ENCODE measurements at regions not wholly inside any gene's neighbourhood (a gene's known extent, or its start where the extent isn't known, plus 50 kb on each side); places are given as distances from the start of the nearest gene placed in this dataset.
"Not testable (repeated sequence)": the region's sequence is repeated elsewhere in the genome, so short reads cannot be mapped to it uniquely, and the experiment has no call there.

DNA sequence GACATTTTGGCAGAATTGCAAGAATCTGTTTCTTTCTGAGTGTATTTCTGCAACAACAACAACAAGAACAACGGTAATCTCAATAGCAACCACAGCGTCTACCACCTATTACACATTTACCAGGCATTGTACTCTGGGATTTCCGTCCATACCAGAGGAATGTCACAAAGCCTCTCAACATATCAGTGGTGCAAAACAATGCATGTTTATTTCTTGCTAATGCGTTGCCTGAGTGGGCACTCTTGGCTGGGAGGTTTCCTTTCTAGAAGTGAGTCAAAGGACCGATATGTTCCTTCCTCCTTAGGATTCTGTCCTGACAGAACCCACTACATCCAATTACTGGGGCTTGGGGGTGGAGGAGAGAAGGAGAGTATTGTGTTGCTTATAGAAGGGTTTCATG, 585.6 kb downstream of the TSN start:
- Mint-ChIP-seq H3K4me3 (ENCODE audit: unreplicated experiment) (no peak overlapping the region), H3K9me3 (ENCODE audit: unreplicated experiment) (peaks cover 10% of the 10 kb centered on the region), H3K27ac (ENCODE audit: low read depth, unreplicated experiment) (peak overlapping the region; percentile 32), H3K36me3 (ENCODE audit: insufficient read depth, unreplicated experiment) (no peaks in the 10 kb centered on the region), H3K4me1 (ENCODE audit: insufficient read depth, unreplicated experiment) (peaks cover 12% of the 10 kb centered on the region), H3K27me3 (ENCODE audit: insufficient read depth, unreplicated experiment) (no peaks in the 10 kb centered on the region)
- intact Hi-C loops (cut with micrococcal nuclease), result no loop called here
- TF ChIP-seq, protein P1, sequence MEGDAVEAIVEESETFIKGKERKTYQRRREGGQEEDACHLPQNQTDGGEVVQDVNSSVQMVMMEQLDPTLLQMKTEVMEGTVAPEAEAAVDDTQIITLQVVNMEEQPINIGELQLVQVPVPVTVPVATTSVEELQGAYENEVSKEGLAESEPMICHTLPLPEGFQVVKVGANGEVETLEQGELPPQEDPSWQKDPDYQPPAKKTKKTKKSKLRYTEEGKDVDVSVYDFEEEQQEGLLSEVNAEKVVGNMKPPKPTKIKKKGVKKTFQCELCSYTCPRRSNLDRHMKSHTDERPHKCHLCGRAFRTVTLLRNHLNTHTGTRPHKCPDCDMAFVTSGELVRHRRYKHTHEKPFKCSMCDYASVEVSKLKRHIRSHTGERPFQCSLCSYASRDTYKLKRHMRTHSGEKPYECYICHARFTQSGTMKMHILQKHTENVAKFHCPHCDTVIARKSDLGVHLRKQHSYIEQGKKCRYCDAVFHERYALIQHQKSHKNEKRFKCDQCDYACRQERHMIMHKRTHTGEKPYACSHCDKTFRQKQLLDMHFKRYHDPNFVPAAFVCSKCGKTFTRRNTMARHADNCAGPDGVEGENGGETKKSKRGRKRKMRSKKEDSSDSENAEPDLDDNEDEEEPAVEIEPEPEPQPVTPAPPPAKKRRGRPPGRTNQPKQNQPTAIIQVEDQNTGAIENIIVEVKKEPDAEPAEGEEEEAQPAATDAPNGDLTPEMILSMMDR (IDR thresholded peaks at IDR 0.05; ENCODE audit: unreplicated experiment), result no peak
- ChIA-PET CTCF (no interaction called here), POLR2A (no interaction called here)
- BruUV-seq (replicated peaks), result no TSS peak
- peak; percentile 32 for DNase-seq (ENCODE audit: unreplicated experiment)

DNA sequence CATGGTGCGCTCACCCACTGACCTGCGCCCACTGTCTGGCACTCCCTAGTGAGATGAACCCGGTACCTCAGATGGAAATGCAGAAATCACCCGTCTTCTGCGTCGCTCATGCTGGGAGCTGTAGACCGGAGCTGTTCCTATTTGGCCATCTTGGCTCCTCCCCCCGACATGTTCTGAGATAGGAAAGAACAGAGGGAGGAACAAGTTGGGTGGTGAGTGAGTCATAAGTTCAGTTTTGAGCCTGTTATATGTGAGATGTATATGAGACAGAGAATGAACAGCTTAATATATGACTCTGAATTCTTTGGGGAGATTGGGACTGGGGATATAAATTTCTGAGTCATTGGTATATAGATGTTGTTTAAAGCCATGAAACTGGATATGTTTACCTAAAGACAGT, 596.7 kb downstream of the TSN start:
- BruUV-seq (replicated peaks); H3K27ac Mint-ChIP-seq (ENCODE audit: low read depth, unreplicated experiment); H3K4me1 Mint-ChIP-seq (ENCODE audit: insufficient read depth, unreplicated experiment); H3K36me3 Mint-ChIP-seq (ENCODE audit: insufficient read depth, unreplicated experiment); POLR2A ChIA-PET; H3K9me3 Mint-ChIP-seq (ENCODE audit: unreplicated experiment); intact Hi-C loops (cut with micrococcal nuclease); H3K27me3 Mint-ChIP-seq (ENCODE audit: insufficient read depth, unreplicated experiment); H3K4me3 Mint-ChIP-seq (ENCODE audit: unreplicated experiment): not testable (repeated sequence)
- CTCF ChIA-PET, result interaction anchor here (0.6 kb wide), 1 partner anchor 24 kb away, joined by 4 read pairs; no protein-coding TSS in a partner anchor
- peak; percentile 67 for DNase-seq (ENCODE audit: unreplicated experiment)

DNA sequence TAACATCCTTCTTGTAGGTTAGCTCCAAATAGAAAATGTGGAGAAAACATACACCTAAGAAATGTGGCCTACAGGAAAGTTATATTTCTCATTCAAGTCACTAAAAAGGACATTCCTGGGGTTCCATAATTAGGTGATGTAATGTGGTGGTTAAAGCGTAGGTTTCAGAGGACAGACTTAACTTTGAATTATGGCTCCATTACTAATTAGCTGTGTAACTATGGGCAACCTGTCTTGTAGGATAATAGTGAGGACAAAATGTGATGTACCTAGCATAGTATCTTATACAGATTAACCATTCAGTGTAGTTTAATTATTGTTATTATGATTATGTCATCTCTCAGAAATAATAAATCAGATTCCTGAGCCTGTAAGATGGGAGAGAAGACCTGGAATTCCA, 602.5 kb downstream of the TSN start:
- BruUV-seq (replicated peaks), result no TSS peak
- H3K27me3 Mint-ChIP-seq (ENCODE audit: insufficient read depth, unreplicated experiment), result no peaks in the 10 kb centered on the region
- no peaks in the 10 kb centered on the region for H3K36me3 Mint-ChIP-seq (ENCODE audit: insufficient read depth, unreplicated experiment)

DNA sequence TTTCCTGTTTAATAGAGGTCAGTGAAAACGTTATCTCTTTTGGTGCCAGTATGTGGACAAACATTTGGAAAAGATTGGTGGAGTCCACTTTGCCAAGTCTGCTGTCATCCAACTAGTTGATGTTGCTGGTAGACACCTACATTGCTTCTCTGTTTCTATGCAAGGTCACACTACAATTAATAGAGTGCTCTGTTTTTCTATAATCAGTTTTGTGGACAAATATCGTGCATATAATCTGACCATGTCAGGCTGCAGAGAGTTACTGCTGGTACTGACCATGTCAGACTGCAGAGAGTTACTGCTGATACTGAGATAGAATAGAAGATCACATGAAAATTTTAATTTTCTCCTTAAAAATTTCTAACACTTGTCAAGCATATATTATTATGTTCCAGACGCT, 603.3 kb downstream of the TSN start:
- H3K4me3 Mint-ChIP-seq (ENCODE audit: unreplicated experiment), result no peak overlapping the region
- BruUV-seq (replicated peaks), result no TSS peak
- intact Hi-C loops (cut with micrococcal nuclease), result no loop called here
- H3K27ac Mint-ChIP-seq (ENCODE audit: low read depth, unreplicated experiment), result no peak overlapping the region
- no peak for DNase-seq (ENCODE audit: unreplicated experiment)
- no peaks in the 10 kb centered on the region for H3K9me3 Mint-ChIP-seq (ENCODE audit: unreplicated experiment)
- CTCF ChIA-PET, result interaction anchor here (1.1 kb wide), 1 partner anchor 16 kb away, joined by 3 read pairs; no protein-coding TSS in a partner anchor
- TF ChIP-seq, protein P1 (IDR thresholded peaks at IDR 0.05; ENCODE audit: unreplicated experiment), result no peak
- POLR2A ChIA-PET, result no interaction called here
- H3K27me3 Mint-ChIP-seq (ENCODE audit: insufficient read depth, unreplicated experiment), result no peaks in the 10 kb centered on the region
- H3K36me3 Mint-ChIP-seq (ENCODE audit: insufficient read depth, unreplicated experiment), result no peaks in the 10 kb centered on the region
- no peaks in the 10 kb centered on the region for H3K4me1 Mint-ChIP-seq (ENCODE audit: insufficient read depth, unreplicated experiment)

More for the DNA sequence above, 602.5 kb downstream of the TSN start:
- TF ChIP-seq, protein P1 (IDR thresholded peaks at IDR 0.05; ENCODE audit: unreplicated experiment), result no peak
- ChIA-PET POLR2A (no interaction called here), CTCF (no interaction called here)
- DNase-seq (ENCODE audit: unreplicated experiment), result no peak
- H3K4me1 Mint-ChIP-seq (ENCODE audit: insufficient read depth, unreplicated experiment), result no peaks in the 10 kb centered on the region
- intact Hi-C loops (cut with micrococcal nuclease), result no loop called here
- no peak overlapping the region for H3K27ac Mint-ChIP-seq (ENCODE audit: low read depth, unreplicated experiment)
- H3K9me3 Mint-ChIP-seq (ENCODE audit: unreplicated experiment), result no peaks in the 10 kb centered on the region
- no peak overlapping the region for H3K4me3 Mint-ChIP-seq (ENCODE audit: unreplicated experiment)

DNA sequence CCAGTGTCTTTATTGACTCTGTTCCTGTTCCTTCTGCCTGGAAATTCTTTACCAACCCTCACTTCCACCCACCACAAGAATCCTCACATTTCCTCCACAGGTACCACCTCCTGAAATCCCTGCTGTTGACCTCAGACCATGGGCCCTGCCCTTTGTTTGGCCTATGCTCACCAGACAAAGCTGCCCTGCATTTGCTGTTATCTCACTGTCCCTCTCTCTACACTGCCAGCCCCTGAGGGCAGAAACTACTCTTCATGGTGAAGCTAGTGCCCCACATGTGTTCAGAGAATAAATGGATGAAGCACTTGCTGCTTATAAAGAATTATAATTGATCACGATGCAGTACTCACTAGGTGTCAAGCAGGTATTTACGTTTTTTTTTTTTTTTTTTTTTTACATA, 608.4 kb downstream of the TSN start:
- H3K27me3 Mint-ChIP-seq (ENCODE audit: insufficient read depth, unreplicated experiment), result no peaks in the 10 kb centered on the region
- H3K9me3 Mint-ChIP-seq (ENCODE audit: unreplicated experiment), result no peaks in the 10 kb centered on the region
- no peaks in the 10 kb centered on the region for H3K4me1 Mint-ChIP-seq (ENCODE audit: insufficient read depth, unreplicated experiment)
- CTCF ChIA-PET, result no interaction called here
- intact Hi-C loops (cut with micrococcal nuclease), result no loop called here
- TF ChIP-seq, protein P1 (IDR thresholded peaks at IDR 0.05; ENCODE audit: unreplicated experiment), result no peak
- no TSS peak for BruUV-seq (replicated peaks)
- H3K36me3 Mint-ChIP-seq (ENCODE audit: insufficient read depth, unreplicated experiment), result no peaks in the 10 kb centered on the region
- POLR2A ChIA-PET, result no interaction called here
- no peak overlapping the region for H3K27ac Mint-ChIP-seq (ENCODE audit: low read depth, unreplicated experiment)
- H3K4me3 Mint-ChIP-seq (ENCODE audit: unreplicated experiment), result no peak overlapping the region
- DNase-seq (ENCODE audit: unreplicated experiment), result no peak
